Activated CD4-positive, alpha-beta T cell treated with anti-CD3 and anti-CD28 coated beads, Interleukin-2, amount 50 U/mL, for 1 hour (primary cell): ENCODE measurements at regions not wholly inside any gene's neighbourhood (a gene's known extent, or its start where the extent isn't known, plus 50 kb on each side); places are given as distances from the start of the nearest gene placed in this dataset.

Experiments
- DNase-seq: peaks from one replicate; pipeline ENCODE4 v3.0.0-alpha.2; 2020

- DNase-seq: no peak
These were observed 272.7 kb upstream of the PMFBP1 start for GRCh38 chr16:72444696-72445095.

GRCh38 chr16:72443809-72444208 is 271.9 kb upstream of the PMFBP1 start:
- DNase-seq: no peak

GRCh38 chr16:72442385-72443158 is 270.6 kb upstream of the PMFBP1 start:
- no peak for DNase-seq

- no peak for DNase-seq
These were observed 265.9 kb upstream of the PMFBP1 start for GRCh38 chr16:72437891-72438290.

GRCh38 chr16:72434159-72434558 is 262.2 kb upstream of the PMFBP1 start:
- DNase-seq: no peak

GRCh38 chr16:72430121-72430520 is 258.2 kb upstream of the PMFBP1 start:
- DNase-seq: no peak

- DNase-seq: no peak
These were observed 257.7 kb upstream of the PMFBP1 start for GRCh38 chr16:72429671-72430081.

- no peak for DNase-seq
These were observed 256.9 kb upstream of the PMFBP1 start for GRCh38 chr16:72428681-72429376.

GRCh38 chr16:72427783-72428331 is 255.9 kb upstream of the PMFBP1 start:
- DNase-seq: no peak

GRCh38 chr16:72427051-72427782 is 255.3 kb upstream of the PMFBP1 start:
- no peak for DNase-seq

GRCh38 chr16:72426386-72426785 is 254.4 kb upstream of the PMFBP1 start:
- DNase-seq: no peak

GRCh38 chr16:72425571-72426341 is 253.8 kb upstream of the PMFBP1 start:
- DNase-seq: no peak

- no peak for DNase-seq
These were observed 252.8 kb upstream of the PMFBP1 start for GRCh38 chr16:72424757-72425156.

GRCh38 chr16:72422308-72422897 is 250.4 kb upstream of the PMFBP1 start:
- no peak for DNase-seq

GRCh38 chr16:72419638-72420037 is 247.7 kb upstream of the PMFBP1 start:
- no peak for DNase-seq

GRCh38 chr16:72415379-72415778 is 243.4 kb upstream of the PMFBP1 start:
- DNase-seq: no peak

- no peak for DNase-seq
These were observed 238.5 kb upstream of the PMFBP1 start for GRCh38 chr16:72410492-72410891.

- no peak for DNase-seq
These were observed 237.5 kb upstream of the PMFBP1 start for GRCh38 chr16:72409423-72409822.

GRCh38 chr16:72406390-72406789 is 234.4 kb upstream of the PMFBP1 start:
- DNase-seq: no peak

GRCh38 chr16:72404299-72404698 is 232.3 kb upstream of the PMFBP1 start:
- no peak for DNase-seq

- no peak for DNase-seq
These were observed 229.1 kb upstream of the PMFBP1 start for GRCh38 chr16:72401084-72401361.

GRCh38 chr16:72400257-72401083 is 228.5 kb upstream of the PMFBP1 start:
- peak; percentile 5 for DNase-seq
